ENCODE measurements at regions not wholly inside any gene's neighbourhood (a gene's known extent, or its start where the extent isn't known, plus 50 kb on each side); places are given as distances from the start of the nearest gene placed in this dataset.

DNA sequence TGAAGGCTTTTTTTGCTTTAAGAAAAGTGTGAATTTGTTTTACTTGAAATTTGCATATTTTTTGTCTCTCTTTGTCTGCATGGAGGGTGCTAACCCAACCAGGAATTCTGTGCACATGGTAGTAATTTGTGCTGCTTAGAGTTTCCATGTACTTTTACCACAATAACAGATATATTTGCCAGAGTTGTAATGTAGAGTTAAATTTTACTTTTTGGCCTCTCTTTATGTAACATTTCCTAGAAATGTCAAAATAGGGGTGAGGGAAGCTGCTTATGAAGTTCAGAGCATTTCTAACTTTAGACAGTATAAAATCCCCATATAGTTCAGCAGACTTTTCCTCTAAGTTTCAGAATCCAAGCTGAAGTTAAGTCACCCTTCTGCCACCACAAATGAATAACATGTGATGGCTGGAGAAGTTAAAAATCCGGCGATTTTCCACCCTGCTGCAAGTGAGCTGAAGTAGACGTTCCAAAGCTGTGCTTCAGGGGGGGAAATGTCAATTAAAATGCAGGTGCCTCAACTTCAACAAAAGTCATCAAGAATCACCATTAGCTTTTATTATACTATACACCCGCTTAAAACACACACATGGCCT lies 385.7 kb upstream of the NR2F2 start:
- no peak for DNase-seq (ENCODE audit: low spot score in 2 of 2)
- WGBS: 55% methylated on average over 4 of the region's 4 CpGs

GRCh38 chr15:95946241-95946640 lies 384.3 kb upstream of the NR2F2 start:
- no peak for DNase-seq (ENCODE audit: low spot score in 2 of 2)
- H3K4me3 ChIP-seq: no peak overlapping the region
- H3K9me3 ChIP-seq: peaks cover 5% of the 10 kb centered on the region
- 75% methylated on average over 2 of the region's 2 CpGs for WGBS
- no peak overlapping the region for H3K27ac ChIP-seq
- H3K36me3 ChIP-seq: no peaks in the 10 kb centered on the region
- H3K27me3 ChIP-seq: no peaks in the 10 kb centered on the region
- no peak for TF ChIP-seq EP300 (IDR thresholded peaks at IDR 0.05)
- no peak for TF ChIP-seq POLR2A (IDR thresholded peaks at IDR 0.05)
- TF ChIP-seq POLR2AphosphoS5 (IDR thresholded peaks at IDR 0.05): no peak
- no peak for TF ChIP-seq CTCF (IDR thresholded peaks at IDR 0.05)
- H3K4me1 ChIP-seq: no peaks in the 10 kb centered on the region

More for the DNA sequence above, 385.7 kb upstream of the NR2F2 start:
- Histone ChIP-seq H3K36me3 (no peaks in the 10 kb centered on the region), H3K9me3 (peaks cover 5% of the 10 kb centered on the region), H3K4me3 (no peak overlapping the region), H3K27me3 (no peaks in the 10 kb centered on the region), H3K27ac (no peak overlapping the region), H3K4me1 (no peaks in the 10 kb centered on the region)
- no peak for TF ChIP-seq CTCF (IDR thresholded peaks at IDR 0.05)
- TF ChIP-seq POLR2AphosphoS5 (IDR thresholded peaks at IDR 0.05): no peak
- TF ChIP-seq POLR2A (IDR thresholded peaks at IDR 0.05): no peak
- no peak for TF ChIP-seq EP300 (IDR thresholded peaks at IDR 0.05)

DNA sequence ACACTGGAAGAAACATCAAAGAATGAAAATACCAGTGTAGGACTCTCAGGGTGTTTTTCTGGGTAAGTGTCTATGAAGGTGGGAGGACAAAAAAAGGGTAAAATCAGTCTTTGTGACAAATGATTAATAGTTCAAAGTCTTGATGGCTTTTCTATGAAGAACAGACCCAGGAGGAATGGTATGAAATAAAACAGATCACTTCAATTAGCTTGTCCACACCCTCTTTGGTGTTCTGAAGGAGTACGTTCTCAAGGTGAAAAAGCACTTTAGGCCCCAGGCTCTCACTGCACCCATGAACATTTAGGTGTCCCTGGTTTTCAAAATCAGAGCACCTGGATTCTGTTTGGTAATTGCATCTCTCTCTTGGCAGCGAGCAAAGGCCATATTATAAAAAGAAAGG lies 383.6 kb upstream of the NR2F2 start:
- no peak for DNase-seq (ENCODE audit: low spot score in 2 of 2)
- H3K27ac ChIP-seq: no peak overlapping the region
- 70% methylated on average over 2 of the region's 2 CpGs for WGBS

DNA sequence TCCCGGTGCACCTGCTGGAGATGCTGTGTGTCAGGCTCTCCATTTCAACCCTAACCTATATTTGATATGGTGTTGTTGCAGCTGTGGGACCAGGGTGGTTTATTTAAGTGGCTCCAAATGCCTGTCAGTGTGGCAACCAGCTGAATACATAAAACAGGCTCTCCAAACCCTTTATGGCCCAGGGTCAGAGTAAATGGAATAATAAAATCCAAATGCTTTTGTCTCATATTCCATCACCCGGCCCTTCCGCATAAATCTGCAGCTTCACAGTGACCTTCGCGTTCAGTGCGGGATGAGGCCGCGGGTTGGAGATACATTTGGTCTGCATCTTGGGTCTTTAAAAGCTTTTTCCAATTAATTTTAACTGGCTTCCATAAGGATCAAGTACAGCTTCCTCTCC lies 382.1 kb upstream of the NR2F2 start:
- Histone ChIP-seq H3K4me3 (no peak overlapping the region), H3K36me3 (no peaks in the 10 kb centered on the region), H3K27me3 (no peaks in the 10 kb centered on the region), H3K27ac (no peak overlapping the region), H3K4me1 (no peaks in the 10 kb centered on the region), H3K9me3 (no peaks in the 10 kb centered on the region)
- TF ChIP-seq EP300 (IDR thresholded peaks at IDR 0.05) (no peak), POLR2A (IDR thresholded peaks at IDR 0.05) (no peak), POLR2AphosphoS5 (IDR thresholded peaks at IDR 0.05) (no peak), CTCF (IDR thresholded peaks at IDR 0.05) (no peak)
- DNase-seq (ENCODE audit: low spot score in 2 of 2): no peak
- WGBS: 91% methylated on average over 8 of the region's 8 CpGs

More for the DNA sequence above, 383.6 kb upstream of the NR2F2 start:
- H3K9me3 ChIP-seq: peaks cover 5% of the 10 kb centered on the region
- H3K4me1 ChIP-seq: no peaks in the 10 kb centered on the region
- no peaks in the 10 kb centered on the region for H3K36me3 ChIP-seq
- no peak overlapping the region for H3K4me3 ChIP-seq
- no peaks in the 10 kb centered on the region for H3K27me3 ChIP-seq
- TF ChIP-seq CTCF (IDR thresholded peaks at IDR 0.05): no peak
- no peak for TF ChIP-seq POLR2AphosphoS5 (IDR thresholded peaks at IDR 0.05)
- no peak for TF ChIP-seq POLR2A (IDR thresholded peaks at IDR 0.05)
- no peak for TF ChIP-seq EP300 (IDR thresholded peaks at IDR 0.05)

GRCh38 chr15:95953032-95953431 lies 377.5 kb upstream of the NR2F2 start:
- Histone ChIP-seq H3K27ac (no peak overlapping the region), H3K4me3 (no peak overlapping the region), H3K36me3 (no peaks in the 10 kb centered on the region), H3K4me1 (no peaks in the 10 kb centered on the region), H3K9me3 (peaks cover 5% of the 10 kb centered on the region), H3K27me3 (no peaks in the 10 kb centered on the region)
- 84% methylated on average over 4 of the region's 4 CpGs for WGBS
- TF ChIP-seq POLR2AphosphoS5 (IDR thresholded peaks at IDR 0.05) (no peak), POLR2A (IDR thresholded peaks at IDR 0.05) (no peak), EP300 (IDR thresholded peaks at IDR 0.05) (no peak), CTCF (IDR thresholded peaks at IDR 0.05) (no peak)
- DNase-seq (ENCODE audit: low spot score in 2 of 2): no peak

All from suprapubic skin (tissue), 4 donors.